ENCODE measurements at regions not wholly inside any gene's neighbourhood (a gene's known extent, or its start where the extent isn't known, plus 50 kb on each side); places are given as distances from the start of the nearest gene placed in this dataset.

DNA sequence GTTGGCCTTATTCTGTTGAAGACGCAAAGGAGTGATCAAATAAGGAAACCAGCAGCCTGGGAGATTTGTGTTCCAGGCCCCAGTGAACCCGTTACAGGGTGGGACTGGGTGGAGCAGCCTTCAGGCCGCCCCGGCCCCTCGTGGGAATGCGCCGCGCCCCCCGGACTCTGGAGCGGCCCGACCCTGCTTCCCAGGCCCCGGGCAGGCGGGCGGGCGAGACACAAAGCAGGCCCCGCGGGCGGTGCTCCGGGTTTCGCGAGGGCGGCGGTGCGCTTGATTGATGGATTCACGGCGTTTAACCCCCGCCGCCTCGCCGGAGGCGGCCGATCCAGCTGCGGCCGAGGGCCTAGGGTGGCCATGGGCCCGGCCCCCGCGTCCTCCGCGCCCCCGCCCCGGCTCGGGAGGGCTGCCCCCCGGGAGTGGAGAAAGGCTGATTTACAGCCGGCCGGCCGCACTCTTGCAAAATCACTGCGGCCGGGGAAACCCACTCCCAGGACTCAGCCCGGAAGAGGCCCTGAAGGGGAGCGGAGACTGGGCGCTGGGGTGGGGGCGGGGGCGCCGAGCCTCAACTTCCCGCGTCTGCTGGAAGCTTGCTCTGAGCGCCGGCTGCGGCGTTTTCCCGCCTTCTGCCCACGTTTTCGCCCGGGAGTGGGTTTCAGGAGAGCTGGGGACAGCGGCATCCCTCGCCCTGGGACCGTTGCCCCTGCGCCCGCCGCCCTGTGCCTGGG, 299.6 kb upstream of the NFE2L3 start:
- no peak for DNase-seq

DNA sequence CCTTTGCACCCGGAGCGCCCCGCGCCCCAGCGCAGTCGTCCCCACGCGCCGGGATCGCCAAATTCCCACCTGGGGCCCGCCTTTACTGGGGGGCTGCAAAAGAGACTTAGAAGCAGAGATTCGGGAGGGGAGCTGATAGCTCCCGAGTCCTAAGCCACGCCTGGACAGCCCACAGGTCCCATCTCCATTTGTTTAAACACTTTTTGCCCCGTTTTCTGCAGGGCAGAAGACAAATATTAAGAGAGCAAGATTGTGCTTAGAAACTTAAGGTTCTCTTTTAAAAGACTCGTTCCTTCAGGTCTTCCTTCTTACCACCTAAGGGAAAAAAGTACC, 299.1 kb upstream of the NFE2L3 start:
- no peak for DNase-seq

DNA sequence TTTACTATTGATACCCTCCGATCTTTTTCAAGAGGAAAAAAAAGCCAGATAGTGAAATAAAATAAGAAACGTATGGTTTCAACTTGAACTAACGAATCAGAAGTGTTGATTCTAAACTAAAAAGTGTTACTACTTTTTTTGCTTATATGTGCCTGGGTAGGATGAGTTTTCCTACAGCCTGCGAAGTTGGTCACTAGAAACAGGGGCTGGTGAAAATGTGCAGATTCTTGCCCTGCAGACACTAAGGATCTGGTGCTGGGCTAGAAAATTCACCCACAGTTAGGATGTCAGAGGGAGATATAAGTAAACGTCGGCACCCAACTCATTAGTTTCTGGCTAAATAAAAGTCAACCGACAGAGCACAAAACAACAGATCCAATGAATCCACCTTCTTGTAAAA, 298.7 kb upstream of the NFE2L3 start:
- no peak for DNase-seq

DNA sequence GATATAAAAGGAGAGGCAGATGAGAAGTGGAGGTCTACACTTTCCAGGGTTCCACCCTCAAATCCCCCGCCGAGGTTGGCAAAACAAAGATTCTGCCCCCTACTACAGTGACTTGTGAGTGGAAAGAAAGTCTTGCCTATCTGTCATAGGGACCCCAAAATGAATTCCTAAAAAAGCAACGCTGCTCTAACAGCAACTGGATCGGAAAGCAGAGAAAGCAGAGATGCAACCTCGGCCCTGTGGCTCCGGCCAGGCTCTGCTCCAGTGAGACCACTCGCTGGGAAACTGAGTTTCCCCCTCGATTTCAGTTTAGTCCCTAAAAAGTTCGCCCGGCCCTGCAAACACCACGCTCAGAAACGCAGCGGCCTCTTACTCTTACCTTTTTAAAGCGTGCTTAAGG, 297.9 kb upstream of the NFE2L3 start:
- no peak for DNase-seq

DNA sequence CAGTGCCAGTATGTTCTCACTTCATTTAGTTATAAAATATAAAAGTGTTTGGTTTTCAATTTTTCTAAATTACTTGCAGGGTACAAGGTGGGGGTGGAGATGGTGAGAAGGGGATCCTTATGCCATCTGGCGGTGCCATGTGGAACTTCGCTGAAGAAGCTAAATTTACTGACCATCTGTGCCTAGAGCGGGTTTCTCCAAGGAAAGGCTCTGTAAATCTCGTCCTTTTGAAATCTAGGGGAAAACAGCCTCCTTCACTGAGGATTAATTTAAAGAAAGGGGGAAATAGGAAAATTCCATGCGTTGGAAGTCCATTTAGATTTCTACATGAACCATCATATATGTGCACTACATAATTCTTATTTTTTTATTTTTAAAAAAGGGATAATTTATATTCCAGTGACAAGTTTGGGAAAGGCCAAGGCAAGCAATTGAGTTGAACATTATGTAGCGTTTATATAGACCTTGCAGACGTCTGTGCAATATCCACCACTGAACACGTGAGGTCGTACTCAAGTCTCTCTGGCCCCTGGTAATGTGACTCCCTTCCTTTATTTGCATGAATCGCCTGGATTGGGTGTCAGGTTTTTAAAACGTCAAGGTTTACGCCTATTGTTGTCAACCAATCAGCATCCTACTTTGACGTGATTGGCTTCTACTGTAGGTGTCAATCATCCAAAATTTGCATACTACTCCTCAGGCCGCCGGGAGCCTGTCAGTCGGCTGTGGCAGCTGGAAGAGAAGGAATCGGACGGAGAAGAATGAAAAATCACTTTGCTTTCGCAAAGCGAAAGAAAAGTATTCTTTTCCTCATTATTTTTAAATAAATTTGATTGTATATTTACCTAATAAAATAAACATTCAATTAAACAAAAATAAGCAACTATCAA, 297.1 kb upstream of the NFE2L3 start:
- no peak for DNase-seq

DNA sequence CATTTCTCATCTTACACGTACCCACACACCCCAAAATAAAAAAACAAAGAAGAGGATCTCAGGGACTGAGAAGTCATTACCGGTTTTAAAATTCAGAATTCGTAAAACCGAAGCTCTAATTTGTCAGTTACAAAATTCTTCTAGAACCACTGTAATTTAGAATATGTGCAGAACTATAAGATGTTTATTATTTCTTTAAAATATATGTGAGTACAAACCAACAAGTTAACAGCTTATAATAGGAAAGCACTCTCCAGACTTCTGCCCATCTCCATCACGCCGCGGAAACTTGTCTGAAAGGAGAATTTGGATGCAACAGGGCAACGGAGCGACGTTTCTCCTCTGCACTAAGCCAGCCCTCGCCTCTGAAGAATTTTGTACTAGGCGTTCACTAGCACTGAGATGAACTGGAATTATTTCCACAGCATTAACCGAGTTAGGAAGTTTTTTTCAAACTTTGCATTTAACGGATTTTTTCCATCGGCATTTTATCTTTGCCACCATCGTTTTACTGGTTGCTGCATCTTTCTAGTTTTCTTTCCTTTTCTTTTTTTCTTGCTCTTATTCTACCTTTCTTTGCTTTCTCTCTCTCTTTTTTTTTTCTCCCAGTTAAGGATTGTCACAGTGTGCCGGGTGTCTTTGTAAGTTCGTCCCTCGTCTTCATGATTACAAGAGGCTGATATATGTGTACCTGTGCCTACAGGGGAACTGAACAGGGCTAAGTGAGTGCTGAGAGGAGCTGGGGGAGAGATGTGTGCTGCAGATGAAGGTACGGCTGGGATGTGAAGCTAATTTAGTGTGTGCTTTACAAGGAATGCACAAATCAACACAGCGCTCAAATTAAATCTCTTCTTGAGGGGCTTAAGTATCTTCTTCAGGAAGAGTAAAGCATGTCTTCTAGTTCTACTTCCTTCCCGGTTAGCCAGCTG, 295.9 kb upstream of the NFE2L3 start:
- DNase-seq: no peak

DNA sequence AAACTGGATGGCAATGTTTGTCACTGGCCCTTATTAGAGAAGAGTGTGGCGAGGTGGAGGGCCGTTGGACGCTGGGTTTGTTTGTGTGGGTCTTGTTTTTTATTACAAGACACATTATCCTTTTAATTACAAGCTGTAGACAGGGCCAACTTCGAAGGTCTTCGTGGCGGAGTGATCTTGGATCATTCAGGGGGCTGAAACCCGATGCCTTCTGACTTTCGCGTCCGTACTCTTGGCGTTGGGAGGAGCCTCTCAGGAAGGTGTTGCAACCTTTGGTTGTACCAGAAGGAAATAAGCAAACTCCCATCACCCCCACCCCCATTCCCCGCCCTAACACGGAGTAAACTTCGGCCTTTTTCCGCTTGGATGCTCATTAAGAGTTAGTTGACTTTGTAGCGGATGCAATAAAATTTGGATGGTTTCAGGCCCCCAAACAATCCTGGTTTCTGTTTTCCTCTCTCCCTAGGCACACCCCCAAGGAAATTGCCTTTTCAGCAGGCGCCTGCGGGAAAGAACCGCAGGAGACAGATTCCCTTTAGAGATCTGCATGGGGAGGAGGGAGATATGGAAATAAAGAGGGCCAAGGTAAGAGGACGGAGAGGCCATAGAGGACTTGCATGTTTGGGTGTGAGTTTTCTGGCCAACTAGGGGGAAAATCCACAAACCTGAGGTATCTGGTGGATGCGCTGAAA, 294.5 kb upstream of the NFE2L3 start:
- DNase-seq: no peak

DNA sequence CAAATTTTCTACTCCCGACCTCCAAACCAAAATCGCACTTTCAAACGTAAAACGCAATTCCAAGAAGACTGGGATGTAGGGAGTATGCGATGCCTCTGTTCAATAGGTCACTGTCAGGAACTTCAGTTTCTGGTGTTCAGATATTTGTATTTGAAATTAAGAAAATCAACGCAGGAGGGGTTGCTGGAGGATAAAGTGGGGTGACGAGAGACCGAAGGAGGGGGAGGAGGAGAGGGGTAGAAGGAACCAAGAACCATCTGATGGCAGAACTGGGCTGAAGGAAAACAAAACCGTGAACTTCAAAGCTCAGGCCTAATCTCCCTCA, 293.8 kb upstream of the NFE2L3 start:
- DNase-seq: no peak

DNA sequence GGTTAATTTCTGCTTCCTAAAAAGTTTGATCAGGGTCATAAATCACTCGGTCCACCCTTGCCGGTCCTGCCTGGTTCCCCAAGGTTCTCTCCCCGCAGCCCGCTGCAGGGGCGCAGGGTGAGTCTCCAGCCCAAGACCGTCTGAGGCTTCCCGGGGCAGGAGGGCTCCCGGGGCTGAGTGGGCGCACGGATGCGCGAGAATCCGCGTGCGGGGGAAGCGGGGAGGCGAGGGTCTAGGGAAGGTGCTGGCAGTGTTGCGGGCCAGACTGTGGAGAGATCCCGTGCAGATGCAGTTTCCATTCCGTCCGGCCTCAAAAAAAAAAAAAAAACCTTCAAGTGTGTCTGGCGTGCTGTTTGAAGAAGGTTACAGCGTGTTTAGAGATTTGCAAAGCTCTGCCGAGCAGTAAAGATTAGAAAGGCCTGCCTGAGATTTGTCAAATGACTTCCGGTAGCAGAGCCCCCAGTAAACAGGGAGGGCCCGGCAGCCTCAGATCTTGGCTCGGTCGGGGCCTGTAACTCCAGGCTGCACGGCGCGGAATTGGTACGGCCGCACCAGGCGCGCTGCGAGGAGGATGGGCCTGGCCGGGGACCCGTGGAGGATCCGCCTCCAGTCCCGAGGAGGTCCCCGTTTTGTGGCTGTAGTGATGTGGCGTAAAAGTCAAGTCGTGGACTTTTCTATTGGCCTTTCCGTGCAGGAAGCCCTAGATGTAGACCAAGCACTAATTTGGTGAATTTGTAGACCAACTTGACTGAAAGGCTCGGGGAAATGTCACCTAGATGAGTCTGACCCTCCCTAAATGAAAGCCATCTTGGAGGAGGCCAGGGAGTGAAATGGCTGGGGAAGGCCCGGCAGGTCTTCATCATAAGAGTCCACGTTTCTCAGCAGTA, 293.2 kb upstream of the NFE2L3 start:
- no peak for DNase-seq

DNA sequence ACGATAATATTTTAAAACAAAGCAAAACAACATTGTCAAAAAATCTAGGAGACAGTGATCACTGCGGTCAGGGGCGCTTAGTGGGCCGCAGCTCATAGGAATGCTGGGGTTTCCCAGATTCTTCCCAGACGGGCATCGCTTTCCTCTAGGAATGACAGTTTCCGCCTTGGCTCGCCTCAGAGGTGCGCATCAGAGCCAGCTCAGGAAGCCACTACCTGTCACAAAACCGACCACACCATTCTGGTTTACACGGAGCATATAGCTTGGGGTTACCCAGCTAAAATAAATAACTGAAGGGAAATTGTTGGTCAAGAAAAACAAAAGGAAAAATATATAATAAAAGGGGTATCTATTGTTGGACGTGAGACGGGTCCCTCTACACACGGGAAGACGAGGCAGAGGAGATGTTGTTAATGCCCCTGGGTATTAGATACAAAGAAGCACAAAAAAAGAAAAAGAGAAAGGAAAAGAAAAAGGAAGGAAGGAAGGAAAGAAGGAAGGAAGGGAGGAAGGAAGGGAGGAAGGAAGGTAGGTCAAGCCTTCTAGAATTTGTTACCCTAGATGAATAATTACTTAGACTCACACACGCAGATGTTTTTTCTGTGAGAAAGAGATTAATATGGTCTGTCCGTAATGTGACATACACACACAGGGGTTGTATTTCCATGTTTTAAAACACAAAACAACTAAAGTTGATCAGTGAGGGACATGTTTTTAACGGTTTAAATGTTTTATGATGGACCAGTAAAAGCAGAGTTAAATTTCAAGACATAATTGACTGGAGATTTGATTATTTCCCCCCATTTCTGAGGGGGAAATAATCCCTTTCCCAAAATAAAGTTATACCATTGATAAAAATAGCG, 292.4 kb upstream of the NFE2L3 start:
- no peak for DNase-seq

DNA sequence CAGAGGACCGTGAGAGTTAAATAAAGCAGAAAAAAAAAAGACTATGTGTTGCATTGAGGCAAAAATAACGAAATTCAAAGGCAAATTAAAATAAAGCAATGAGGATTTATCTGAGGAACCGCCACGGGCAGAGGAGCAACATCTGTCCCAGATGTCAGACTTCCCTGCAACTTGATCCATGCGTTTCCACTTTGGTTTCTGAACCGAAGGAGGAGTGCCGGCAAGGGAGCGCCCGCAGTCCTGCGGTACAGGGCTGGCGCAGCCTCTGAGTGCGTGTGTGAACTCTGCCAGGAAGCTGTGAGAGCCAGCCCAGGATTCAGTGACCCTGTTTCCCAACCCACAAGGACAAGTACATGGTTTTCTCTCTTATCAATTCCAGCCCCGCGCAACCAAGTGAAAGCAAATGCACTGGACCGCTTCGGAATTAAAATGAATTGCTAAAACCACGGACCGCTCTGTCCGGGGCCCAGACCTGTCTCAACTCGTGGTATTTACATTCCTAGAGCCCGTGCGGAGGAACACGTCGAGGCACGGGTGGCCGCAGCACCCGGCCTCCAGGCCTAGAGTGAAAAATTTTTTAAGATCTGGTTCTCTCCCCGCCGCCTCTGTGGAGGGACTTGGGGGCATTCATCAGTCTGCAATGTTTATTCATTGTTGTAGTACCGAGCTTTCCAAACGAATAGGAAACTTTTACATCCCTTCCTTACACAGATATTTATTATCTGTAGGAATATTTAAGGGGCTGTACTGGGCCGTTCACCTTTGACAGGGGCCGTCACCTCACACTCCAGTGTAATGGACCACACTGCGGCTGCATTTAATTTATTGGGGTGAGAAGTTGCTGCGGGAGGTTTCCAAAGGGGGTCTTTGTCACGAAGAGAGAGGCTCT, 291.5 kb upstream of the NFE2L3 start:
- no peak for DNase-seq

DNA sequence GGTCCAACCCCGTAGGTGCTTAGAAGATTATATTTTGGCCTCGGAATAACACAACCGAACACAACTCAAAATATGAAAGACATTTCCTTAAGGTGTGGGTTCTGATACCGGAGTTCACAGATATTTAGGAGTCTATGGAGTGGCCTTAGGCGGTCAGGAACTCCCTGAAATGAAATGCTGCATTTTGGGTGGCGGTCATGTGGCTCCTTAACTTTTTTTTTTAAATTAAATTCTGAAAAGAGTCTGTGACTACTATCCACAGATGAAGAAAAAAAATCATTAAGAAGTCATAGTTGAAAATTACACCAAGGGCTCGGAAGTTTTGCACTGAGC, 290.9 kb upstream of the NFE2L3 start:
- DNase-seq: no peak

DNA sequence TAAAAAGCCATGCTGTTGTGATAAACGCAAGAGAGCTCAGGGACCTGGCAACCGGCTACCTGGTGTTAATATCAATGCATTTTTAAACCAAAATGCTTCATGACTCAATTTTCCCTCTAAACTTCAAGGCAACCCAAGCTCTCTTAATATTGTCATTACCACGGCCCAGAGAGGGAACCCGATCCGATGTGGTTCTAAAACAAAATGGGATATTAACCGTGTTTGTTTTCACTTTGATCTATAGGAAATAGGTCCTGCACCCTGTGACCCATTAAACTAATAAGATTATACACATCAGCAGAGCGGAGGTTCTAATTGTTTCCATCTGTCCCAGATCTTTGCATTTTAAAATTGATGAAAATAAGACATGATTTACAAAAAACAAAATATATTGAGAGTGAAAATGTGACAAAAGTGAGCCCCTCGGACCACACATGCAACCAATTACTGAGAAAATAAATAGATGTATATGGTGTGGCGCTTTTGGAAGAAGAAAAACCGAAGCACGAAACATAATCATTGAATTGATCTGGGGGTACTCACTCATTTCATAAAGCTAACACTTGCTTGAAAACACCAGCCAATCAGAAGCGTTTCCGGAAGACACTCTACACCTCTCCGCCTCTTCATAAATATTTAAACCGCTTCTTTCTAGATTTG, 290.3 kb upstream of the NFE2L3 start:
- no peak for DNase-seq

DNA sequence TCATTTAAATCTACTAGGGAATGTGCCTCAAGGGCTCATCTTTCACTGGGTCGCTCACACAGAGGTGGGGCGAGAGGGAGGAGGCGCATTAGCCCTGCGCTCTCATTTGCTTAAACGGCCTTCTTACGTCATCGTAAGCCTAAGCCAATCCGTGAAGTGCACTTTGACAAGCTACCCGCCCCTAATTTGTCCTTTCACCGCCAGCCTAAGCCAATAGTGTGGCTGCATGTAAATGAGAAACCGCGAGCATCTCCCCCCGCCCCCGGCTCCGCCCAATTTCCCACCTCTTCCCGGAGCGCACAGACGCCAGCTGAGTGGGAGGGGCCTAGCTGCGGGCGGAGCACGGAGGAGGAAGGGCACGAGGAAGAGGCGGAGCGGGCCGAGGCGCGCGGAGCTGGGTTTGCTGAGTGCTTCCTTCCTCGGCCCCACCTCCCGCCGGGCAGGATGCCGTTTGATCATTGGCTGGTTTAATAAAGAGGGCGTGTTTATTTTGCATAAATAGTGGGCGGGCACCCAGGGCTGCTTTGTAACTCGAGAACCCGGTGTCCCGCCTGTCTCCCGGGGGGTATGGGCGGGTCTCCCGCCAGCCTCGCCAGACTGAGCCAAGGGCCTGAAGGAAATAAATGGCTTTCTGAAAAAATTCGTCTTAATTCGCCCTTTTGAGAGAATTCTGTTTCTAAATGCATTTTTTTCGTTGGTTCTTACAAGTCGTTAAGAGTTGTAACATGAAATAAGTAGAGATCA, 289.6 kb upstream of the NFE2L3 start:
- DNase-seq: peak; percentile 32

DNA sequence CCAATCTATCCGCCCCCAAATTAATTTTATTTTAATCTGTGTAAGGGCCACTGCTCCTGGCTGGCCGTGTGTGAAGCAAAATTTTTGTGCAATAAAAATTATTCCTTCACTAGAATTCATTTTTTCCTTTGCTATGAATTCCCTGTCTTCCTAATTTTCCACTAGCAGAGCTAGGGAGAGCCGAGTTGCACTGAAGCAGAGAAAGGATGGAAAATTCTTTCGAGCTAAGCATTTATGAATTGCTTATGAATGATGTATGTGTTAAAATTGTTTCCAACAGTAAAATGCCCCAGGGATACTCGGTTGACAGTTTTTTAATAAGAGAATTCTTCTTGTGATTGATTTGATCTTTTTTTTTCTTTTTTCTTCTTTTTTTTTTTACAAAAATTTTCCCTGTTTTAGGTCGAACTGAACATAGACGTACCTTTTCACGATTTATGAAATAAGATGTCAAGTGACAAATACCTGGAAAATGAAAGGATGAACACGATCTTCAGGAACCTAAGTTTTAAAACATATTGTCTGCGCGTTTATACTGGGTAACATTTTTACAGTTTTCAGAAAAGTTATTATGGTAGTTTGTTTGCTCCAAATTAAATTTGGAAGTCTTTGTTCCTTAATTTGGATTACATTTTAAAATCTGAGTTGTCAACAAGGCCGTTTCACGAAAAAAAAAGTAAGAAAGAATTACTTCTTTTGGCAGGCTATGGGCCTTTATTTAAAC, 288.8 kb upstream of the NFE2L3 start:
- DNase-seq: no peak

DNA sequence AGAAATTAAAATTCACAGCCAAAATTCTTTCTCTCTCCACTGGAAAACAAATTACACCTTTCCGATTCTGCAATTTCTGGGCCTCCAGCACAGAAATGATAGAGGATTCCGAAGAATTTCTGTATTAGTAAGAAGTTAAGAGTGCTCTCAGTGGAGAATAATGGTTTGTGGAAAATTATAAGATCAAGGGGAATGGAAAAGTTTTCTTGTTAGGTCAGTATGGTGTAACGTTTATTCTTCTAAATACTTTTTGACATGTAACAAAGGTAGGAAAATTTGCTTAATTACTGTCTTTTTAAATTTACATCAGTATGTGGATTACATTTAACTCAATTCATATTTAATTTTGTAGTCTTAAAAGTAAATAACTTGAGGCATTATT, 288.3 kb upstream of the NFE2L3 start:
- DNase-seq: no peak

DNA sequence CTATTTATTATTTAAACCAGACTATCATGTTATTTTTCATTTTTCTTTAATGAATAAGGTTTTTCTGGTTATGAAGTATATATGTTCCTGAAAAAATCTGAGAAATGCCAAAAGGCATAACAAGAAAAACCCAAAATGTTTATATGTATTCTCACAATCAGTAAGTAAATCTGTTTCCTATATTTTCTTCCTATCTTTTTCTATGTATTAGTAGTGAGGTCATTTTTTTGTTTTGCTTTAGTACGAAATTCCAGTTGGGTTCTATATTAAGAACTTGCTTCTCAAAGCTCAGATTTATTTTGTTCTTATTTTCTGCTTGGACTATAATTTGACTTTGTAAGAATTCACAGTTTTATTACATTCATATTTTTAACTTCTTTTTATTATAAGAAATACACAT, 287.5 kb upstream of the NFE2L3 start:
- DNase-seq: no peak

Measured in effector CD4-positive, alpha-beta T cell (primary cell).